HepG2 (cell line): ENCODE measurements at regions not wholly inside any gene's neighbourhood (a gene's known extent, or its start where the extent isn't known, plus 50 kb on each side); places are given as distances from the start of the nearest gene placed in this dataset.

Experiments used
- ATAC-seq: fragments of 200-7000 bp; cut with Tn5 transposase; 3 replicates; pipeline ENCODE4 v1.9.1; 2020; ENCODE audit warnings: mild to moderate bottlenecking, moderate library complexity
- BruUV-seq: library from RNA; stranded (reverse); fragments of 400-500 nt; replicated peaks from 2 replicates; lab custom pipeline; 2021; lab: Mats Ljungman, UMichigan
- CTCF ChIA-PET: fragments of 300-600 bp; formaldehyde crosslinking; extraction: SDS; loops from one replicate; lab custom pipeline; 2021; ENCODE audit warnings: low total read pairs, inconsistent platforms, low intra/inter-chr PET ratio; lab: Yijun Ruan, JAX
- POLR2A ChIA-PET: fragments of 350-600 bp; sonication (Branson Sonifier 250); formaldehyde crosslinking; loops from one replicate; lab custom pipeline; 2020; ENCODE audit warnings: antibody characterized with exemption, inconsistent platforms; lab: Yijun Ruan, JAX
- DNase-seq: peaks from one replicate; pipeline ENCODE4 v3.0.0-alpha.2; 2015; ENCODE audit warnings: low spot score
- FAIRE-seq: peaks from 3 replicates; lab custom pipeline; 2011; peaks lifted over from hg19 to GRCh38; lab: Jason Lieb, UNC
- H2AFZ ChIP-seq: one replicate; pipeline ENCODE4 v1.6.1; 2011; ENCODE audit warnings: low read length, inconsistent platforms
- H3K27ac ChIP-seq: fragments of 300-600 bp; 3 replicates; pipeline ENCODE4 v1.8.0; 2011; ENCODE audit warnings: mixed run types, mild to moderate bottlenecking, mixed read lengths, low read length, inconsistent platforms; ENCODE audit not compliant: insufficient read depth; ENCODE audit errors: extremely low read length
- H3K27me3 ChIP-seq, 2 experiments: fragments of 200-600 bp in 1 of 2; 2 replicates in 1 of 2; 3 replicates in 1 of 2; pipeline versions ENCODE4 v1.6.0 to v1.8.0; 2011; ENCODE audit warnings: low read length in 2 of 2, mild to moderate bottlenecking in 2 of 2, moderate library complexity in 2 of 2, inconsistent platforms in 1 of 2; ENCODE audit not compliant: insufficient read depth in 2 of 2, control insufficient read depth in 1 of 2
- H3K36me3 ChIP-seq, 2 experiments: fragments of 200-600 bp in 1 of 2; replicated peaks in 1 of 2; 2 replicates in 1 of 2; 3 replicates in 1 of 2; pipeline versions ENCODE4 v1.5.1 to v1.8.0; 2011; ENCODE audit warnings: low read length in 2 of 2, inconsistent platforms in 1 of 2; ENCODE audit not compliant: insufficient read depth in 2 of 2, control insufficient read depth in 1 of 2
- H3K4me1 ChIP-seq: 2 replicates; pipeline ENCODE4 v1.5.1; 2012; ENCODE audit warnings: low read length, inconsistent platforms; ENCODE audit not compliant: insufficient read depth
- H3K4me2 ChIP-seq: 2 replicates; pipeline ENCODE4 v1.6.0; 2011; ENCODE audit warnings: low read depth, low read length, inconsistent platforms
- H3K4me3 ChIP-seq, 3 experiments: fragments of 200-600 bp in 1 of 3; sonication (generic), shearing (Covaris generic) in 1 of 3; replicated peaks in 1 of 3; 2 replicates each; pipeline ENCODE4 v1.5.1; 2011 to 2016; ENCODE audit warnings: low read length in 3 of 3, inconsistent platforms in 2 of 3, low read depth in 2 of 3, mild to moderate bottlenecking in 2 of 3, control low read depth in 1 of 3, mixed read lengths in 1 of 3; ENCODE audit not compliant: insufficient read depth in 1 of 3
- H3K79me2 ChIP-seq: one replicate; pipeline ENCODE4 v1.6.1; 2011; ENCODE audit warnings: low read length, inconsistent platforms; ENCODE audit not compliant: insufficient read depth
- H3K9ac ChIP-seq: 2 replicates; pipeline ENCODE4 v1.6.0; 2011; ENCODE audit warnings: mild to moderate bottlenecking, low read depth, low read length, inconsistent platforms; ENCODE audit not compliant: insufficient read depth
- H3K9me3 ChIP-seq: 2 replicates; pipeline ENCODE4 v1.5.1; 2012; ENCODE audit warnings: mild to moderate bottlenecking, low read length
- H4K20me1 ChIP-seq: 2 replicates; pipeline ENCODE4 v1.6.0; 2011; ENCODE audit warnings: inconsistent platforms, mild to moderate bottlenecking, low read length, moderate library complexity; ENCODE audit not compliant: insufficient read depth
- CBX1 ChIP-seq: IDR thresholded peaks from one replicate; pipeline ENCODE4 v1.6.1; 2016; ENCODE audit warnings: antibody characterized with exemption, low read depth
- GTF2F1 ChIP-seq: fragments of 150-350 bp; IDR thresholded peaks from 2 replicates; pipeline ENCODE4 v1.6.1; 2014; ENCODE audit warnings: low read length
- HNRNPH1 ChIP-seq: fragments of 200-400 bp; formaldehyde crosslinking; optimal IDR thresholded peaks from 2 replicates; pipeline ENCODE3; 2017; ENCODE audit warnings: mild to moderate bottlenecking, low read depth, low read length
- MBD4 ChIP-seq: IDR thresholded peaks from 2 replicates; pipeline ENCODE4 v1.6.1; 2012; ENCODE audit warnings: low read length, inconsistent platforms, borderline replicate concordance
- ZNF768 ChIP-seq: sonication (generic); formaldehyde crosslinking; IDR thresholded peaks from 2 replicates; pipeline ENCODE4 v1.4.0; 2020; ENCODE audit warnings: missing genetic modification reagents
- ZSCAN12 ChIP-seq: sonication (generic); formaldehyde crosslinking; IDR thresholded peaks from 2 replicates; pipeline ENCODE4 v1.9.0; 2021; ENCODE audit warnings: mild to moderate bottlenecking, missing genetic modification reagents
- WGBS: methylation state at CpG from one replicate; pipeline ENCODE4 v1.1.6; 2017; ENCODE audit warnings: low lambda C conversion rate; 5-methylcytosine and 5-hydroxymethylcytosine counted together
- in situ Hi-C: cut with HindIII; loops from 2 replicates; pipeline ENCODE4 v1.10.0; 2017; ENCODE audit warnings: low pct_unique_long_range_greater_than_20kb; ENCODE audit not compliant: extremely low pct_ligation_motif_present
- intact Hi-C: fragments of 100-400 bp; cut with micrococcal nuclease; formaldehyde crosslinking; loops from one replicate; pipeline ENCODE4 v1.10.0; 2022; ENCODE audit not compliant: unreplicated experiment
- TF ChIP-seq, protein P1 (sequence below): sonication (generic); formaldehyde crosslinking; IDR thresholded peaks from 2 replicates; pipeline ENCODE4 v1.4.0; 2020; ENCODE audit warnings: missing genetic modification reagents
- TF ChIP-seq, protein P2 (sequence below): sonication (generic); formaldehyde crosslinking; IDR thresholded peaks from 2 replicates; pipeline ENCODE4 v1.8.1; 2023; ENCODE audit warnings: mild to moderate bottlenecking, missing genetic modification reagents, borderline replicate concordance

DNA sequence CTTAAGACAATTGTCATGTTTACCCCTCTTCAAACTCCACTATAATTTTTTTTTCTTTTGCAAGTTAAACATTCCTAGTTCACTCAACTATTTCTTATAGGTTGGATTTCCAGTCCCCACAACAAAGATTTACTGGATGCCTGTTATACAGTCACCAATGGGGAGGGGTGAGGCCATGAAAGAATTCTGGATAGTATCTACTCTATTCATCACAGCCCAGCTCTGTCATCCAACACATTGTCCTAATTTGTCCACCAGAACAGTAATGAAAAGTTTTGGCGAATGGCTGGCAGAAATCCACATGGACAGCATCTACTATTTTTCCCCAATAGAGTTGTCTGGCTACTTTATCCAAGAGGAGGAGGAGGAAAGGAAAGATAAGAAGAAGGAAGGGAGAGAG is 192.7 kb upstream of the S100G start:
- Histone ChIP-seq H3K4me3 (no peak overlapping the region), H2AFZ (no peak overlapping the region), H3K9ac (no peak overlapping the region), H3K4me2 (no peak overlapping the region), H3K36me3 (no peaks in the 10 kb centered on the region), H3K79me2 (no peaks in the 10 kb centered on the region), H3K4me1 (no peaks in the 10 kb centered on the region), H3K27ac (no peak overlapping the region), H3K9me3 (no peaks in the 10 kb centered on the region), H3K27me3 (no peaks in the 10 kb centered on the region), H4K20me1 (no peaks in the 10 kb centered on the region)
- 84% methylated on average over 1 of the region's 1 CpG for WGBS
- ATAC-seq (no peak), FAIRE-seq (no peak), DNase-seq (no peak)
- TF ChIP-seq MBD4 (no peak), ZSCAN12 (CRISPR knock-in tag) (no peak), GTF2F1 (no peak), ZNF768 (no peak), CBX1 (no peak), HNRNPH1 (no peak)
- TF ChIP-seq, protein P1, sequence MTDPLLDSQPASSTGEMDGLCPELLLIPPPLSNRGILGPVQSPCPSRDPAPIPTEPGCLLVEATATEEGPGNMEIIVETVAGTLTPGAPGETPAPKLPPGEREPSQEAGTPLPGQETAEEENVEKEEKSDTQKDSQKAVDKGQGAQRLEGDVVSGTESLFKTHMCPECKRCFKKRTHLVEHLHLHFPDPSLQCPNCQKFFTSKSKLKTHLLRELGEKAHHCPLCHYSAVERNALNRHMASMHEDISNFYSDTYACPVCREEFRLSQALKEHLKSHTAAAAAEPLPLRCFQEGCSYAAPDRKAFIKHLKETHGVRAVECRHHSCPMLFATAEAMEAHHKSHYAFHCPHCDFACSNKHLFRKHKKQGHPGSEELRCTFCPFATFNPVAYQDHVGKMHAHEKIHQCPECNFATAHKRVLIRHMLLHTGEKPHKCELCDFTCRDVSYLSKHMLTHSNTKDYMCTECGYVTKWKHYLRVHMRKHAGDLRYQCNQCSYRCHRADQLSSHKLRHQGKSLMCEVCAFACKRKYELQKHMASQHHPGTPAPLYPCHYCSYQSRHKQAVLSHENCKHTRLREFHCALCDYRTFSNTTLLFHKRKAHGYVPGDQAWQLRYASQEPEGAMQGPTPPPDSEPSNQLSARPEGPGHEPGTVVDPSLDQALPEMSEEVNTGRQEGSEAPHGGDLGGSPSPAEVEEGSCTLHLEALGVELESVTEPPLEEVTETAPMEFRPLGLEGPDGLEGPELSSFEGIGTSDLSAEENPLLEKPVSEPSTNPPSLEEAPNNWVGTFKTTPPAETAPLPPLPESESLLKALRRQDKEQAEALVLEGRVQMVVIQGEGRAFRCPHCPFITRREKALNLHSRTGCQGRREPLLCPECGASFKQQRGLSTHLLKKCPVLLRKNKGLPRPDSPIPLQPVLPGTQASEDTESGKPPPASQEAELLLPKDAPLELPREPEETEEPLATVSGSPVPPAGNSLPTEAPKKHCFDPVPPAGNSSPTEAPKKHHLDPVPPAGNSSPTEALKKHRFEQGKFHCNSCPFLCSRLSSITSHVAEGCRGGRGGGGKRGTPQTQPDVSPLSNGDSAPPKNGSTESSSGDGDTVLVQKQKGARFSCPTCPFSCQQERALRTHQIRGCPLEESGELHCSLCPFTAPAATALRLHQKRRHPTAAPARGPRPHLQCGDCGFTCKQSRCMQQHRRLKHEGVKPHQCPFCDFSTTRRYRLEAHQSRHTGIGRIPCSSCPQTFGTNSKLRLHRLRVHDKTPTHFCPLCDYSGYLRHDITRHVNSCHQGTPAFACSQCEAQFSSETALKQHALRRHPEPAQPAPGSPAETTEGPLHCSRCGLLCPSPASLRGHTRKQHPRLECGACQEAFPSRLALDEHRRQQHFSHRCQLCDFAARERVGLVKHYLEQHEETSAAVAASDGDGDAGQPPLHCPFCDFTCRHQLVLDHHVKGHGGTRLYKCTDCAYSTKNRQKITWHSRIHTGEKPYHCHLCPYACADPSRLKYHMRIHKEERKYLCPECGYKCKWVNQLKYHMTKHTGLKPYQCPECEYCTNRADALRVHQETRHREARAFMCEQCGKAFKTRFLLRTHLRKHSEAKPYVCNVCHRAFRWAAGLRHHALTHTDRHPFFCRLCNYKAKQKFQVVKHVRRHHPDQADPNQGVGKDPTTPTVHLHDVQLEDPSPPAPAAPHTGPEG (CRISPR knock-in tag) = no peak
- TF ChIP-seq, protein P2, sequence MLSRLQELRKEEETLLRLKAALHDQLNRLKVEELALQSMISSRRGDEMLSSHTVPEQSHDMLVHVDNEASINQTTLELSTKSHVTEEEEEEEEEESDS = no peak
- POLR2A ChIA-PET = no interaction called here
- intact Hi-C loops = no loop called here
- in situ Hi-C loops = loop anchor here (25.0 kb wide), 1 partner anchor 205 kb away; the partner anchor contains the start of gene S100G
- CTCF ChIA-PET = no interaction called here
- no TSS peak for BruUV-seq
